Globus pallidus (tissue), 1 donor: ENCODE measurements at regions not wholly inside any gene's neighbourhood (a gene's known extent, or its start where the extent isn't known, plus 50 kb on each side); places are given as distances from the start of the nearest gene placed in this dataset.

Experiments used
- DNase-seq: peaks from one replicate; pipeline ENCODE4 v3.0.0-alpha.2; 2015; ENCODE audit warnings: low spot score

DNA sequence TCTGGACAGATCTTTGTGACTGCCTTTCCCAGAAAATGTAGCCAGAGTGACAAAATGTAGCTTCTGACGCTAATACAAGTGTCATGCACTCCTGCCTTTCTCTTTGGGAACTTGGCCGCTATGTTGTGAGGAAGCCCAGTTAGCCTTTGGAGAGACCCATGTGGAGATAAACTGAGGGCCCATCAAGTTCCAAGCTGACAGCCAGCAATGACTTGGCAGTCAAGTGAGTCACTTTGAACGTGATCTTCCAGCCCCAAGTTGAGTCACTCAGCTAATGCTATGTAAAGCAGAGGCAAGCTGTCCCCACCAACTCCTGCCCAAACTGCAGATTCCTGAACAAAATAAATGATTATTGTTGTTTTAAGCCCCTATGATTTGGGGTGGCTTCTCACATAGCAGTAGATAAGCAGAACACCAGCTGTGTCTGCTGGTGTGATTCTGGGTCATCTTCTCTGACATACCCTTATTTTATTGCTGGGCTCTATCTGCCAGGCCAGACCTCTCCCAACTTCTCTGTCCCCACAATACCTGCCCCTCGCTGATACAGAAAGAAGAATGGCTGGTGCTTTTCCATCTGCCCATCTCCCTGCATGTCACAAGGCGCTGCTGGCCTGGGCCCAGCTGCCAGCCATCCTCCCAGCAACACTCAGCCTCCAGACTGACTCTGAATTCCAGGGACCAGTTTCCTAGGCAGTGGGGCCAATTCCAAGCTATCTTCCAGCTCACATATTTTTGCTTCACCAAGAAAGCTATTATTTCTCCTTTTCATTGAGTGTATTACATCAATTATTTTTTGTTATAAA is 274.8 kb downstream of the LRFN2 start:
- peak; percentile 24 for DNase-seq

- DNase-seq: peak; percentile 48
Observed at GRCh38 chr6:40308533-40309306, 278.4 kb downstream of the LRFN2 start.

- no peak for DNase-seq
Observed at GRCh38 chr6:40307712-40308111, 279.5 kb downstream of the LRFN2 start.

GRCh38 chr6:40302856-40303454 is 284.2 kb downstream of the LRFN2 start:
- no peak for DNase-seq

GRCh38 chr6:40299681-40300080 is 287.5 kb downstream of the LRFN2 start:
- DNase-seq: peak; percentile 16

DNA sequence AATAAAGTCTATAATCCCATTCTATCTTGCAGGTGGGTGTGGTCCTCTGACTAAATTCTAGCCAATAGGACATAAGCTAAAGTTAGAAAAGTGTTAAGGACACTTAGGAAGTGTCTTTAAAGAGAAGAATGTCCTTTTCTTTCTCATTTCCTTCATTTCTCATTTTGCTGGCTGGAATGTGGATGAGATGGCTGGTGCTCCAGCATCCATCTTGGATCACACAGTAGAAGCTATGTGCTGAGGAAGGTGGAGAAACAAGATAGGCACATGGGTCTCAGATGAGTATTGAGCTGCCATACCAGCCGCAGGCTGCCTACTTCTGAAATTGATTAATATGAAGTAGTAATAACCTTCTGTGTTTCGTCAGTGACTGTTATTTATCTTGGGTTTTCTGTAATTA is 289.0 kb downstream of the LRFN2 start:
- no peak for DNase-seq

GRCh38 chr6:40295251-40295950 is 291.8 kb downstream of the LRFN2 start:
- DNase-seq: no peak

GRCh38 chr6:40293460-40294185 is 293.5 kb downstream of the LRFN2 start:
- no peak for DNase-seq

DNA sequence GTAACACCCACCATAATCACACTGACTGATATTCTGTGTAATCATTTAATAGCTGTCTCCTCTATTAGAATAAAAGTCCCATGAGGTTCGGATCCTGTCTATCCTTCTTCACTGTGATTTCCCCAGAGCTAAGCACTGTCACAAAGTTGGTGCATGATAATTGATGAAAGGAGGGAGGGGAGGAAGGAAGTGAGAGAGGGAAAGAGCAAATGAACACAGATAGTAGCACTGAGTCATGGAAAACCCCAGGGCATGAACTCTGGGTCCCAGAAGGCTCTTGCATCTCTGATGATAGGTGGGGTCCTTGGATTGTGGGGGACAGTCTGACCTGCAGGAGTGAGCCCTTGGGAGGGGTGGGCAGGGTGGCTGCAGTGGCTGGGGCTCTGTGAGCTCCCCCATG is 294.1 kb downstream of the LRFN2 start:
- DNase-seq: no peak

DNA sequence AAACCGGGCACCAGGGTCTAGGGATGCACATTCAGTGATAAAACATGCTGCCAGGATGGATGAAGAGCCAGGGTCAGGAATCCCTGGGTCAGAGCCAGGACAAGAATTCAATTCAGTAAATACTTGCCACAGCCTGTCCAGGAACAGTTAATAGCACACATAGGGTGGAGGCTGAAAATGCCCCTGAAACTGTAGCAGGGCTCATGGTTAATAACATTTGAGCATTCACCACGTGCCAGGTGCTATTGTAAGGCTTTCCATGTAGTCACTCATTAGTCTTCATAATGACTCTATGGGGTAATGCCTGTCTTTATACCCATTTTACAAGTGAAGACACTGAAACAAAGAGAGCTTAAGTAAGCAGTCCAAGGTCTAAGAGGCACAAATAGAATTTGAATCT is 296.3 kb downstream of the LRFN2 start:
- no peak for DNase-seq

- no peak for DNase-seq
Observed at GRCh38 chr6:40288919-40289318, 298.2 kb downstream of the LRFN2 start.

- no peak for DNase-seq
Observed at GRCh38 chr6:40287296-40287850, 299.8 kb downstream of the LRFN2 start.

DNA sequence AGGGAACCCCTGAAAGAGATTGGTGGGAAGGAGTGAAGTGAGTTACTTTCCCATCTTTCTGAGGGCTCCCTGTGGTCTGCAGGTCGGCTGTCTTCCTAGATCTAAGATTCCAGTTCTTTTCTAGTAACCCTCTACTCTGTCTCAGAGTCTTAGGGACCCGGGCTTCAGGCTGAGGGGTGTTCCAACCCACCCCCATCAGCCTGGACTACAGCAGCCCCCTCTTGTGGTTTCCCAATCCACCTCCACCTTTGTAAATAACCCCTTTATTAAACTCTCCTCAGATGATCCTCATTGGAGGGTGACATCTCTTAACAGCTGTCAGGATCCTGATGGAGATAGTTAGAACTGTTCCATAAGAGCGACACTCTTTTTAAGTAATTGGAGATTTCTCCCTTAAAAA is 300.4 kb downstream of the LRFN2 start:
- no peak for DNase-seq

DNA sequence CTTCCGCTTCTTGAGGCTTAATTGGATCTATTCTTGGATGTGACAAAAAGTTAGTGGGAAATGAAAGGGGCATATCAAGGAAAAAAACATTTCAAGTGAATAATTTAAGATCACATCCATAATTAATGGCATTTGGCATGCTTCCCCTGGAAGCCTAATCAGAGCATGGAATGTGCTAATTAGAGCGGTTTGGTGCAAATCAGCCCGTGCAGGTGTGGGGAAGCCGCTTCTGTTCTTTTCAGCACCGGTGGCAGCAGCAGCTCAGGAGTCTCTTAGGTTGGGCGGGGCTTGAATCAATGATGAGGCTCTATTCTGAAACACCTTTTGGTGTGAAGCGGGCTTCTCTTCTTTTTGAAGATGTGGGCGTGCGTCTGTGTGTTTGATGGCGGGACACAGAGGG is 301.2 kb downstream of the LRFN2 start:
- no peak for DNase-seq

DNA sequence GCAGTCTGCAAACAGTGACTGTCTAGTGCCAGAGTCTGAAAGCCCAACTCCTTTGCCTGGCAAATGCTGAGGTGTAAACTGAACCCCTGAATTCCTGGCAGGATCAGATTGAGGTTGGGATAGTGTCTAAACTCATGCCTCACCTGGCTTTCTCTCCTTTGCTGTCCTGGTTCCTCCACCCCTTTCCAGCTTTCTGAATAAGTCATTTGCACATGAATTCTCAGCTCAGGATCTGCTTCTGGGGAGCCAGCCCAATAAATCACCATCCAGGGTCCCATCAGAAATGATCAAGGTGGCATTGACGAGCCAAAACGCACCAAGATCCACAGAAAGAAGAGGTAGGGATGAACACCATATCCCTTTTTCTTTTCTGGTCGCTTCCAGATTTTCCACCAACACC is 301.6 kb downstream of the LRFN2 start:
- DNase-seq: no peak

GRCh38 chr6:40282986-40283385 is 304.2 kb downstream of the LRFN2 start:
- no peak for DNase-seq

GRCh38 chr6:40281402-40281801 is 305.8 kb downstream of the LRFN2 start:
- no peak for DNase-seq

GRCh38 chr6:40280231-40280630 is 306.9 kb downstream of the LRFN2 start:
- DNase-seq: no peak

GRCh38 chr6:40276141-40276540 is 311.0 kb downstream of the LRFN2 start:
- DNase-seq: no peak

GRCh38 chr6:40274058-40274457 is 313.1 kb downstream of the LRFN2 start:
- no peak for DNase-seq

- no peak for DNase-seq
Observed at GRCh38 chr6:40268614-40269013, 318.6 kb downstream of the LRFN2 start.
